ENCODE measurements at regions not wholly inside any gene's neighbourhood (a gene's known extent, or its start where the extent isn't known, plus 50 kb on each side); places are given as distances from the start of the nearest gene placed in this dataset.

- intact Hi-C loops (cut with micrococcal nuclease) = no loop called here
- no peaks in the 10 kb centered on the region for H3K9me3 ChIP-seq (replicated peaks)
- TF ChIP-seq, protein P1, sequence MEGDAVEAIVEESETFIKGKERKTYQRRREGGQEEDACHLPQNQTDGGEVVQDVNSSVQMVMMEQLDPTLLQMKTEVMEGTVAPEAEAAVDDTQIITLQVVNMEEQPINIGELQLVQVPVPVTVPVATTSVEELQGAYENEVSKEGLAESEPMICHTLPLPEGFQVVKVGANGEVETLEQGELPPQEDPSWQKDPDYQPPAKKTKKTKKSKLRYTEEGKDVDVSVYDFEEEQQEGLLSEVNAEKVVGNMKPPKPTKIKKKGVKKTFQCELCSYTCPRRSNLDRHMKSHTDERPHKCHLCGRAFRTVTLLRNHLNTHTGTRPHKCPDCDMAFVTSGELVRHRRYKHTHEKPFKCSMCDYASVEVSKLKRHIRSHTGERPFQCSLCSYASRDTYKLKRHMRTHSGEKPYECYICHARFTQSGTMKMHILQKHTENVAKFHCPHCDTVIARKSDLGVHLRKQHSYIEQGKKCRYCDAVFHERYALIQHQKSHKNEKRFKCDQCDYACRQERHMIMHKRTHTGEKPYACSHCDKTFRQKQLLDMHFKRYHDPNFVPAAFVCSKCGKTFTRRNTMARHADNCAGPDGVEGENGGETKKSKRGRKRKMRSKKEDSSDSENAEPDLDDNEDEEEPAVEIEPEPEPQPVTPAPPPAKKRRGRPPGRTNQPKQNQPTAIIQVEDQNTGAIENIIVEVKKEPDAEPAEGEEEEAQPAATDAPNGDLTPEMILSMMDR (IDR thresholded peaks at IDR 0.05; ENCODE audit: borderline replicate concordance) = no peak
Observed at GRCh38 chr3:159163656-159164055, 361.8 kb downstream of the MFSD1 start.

DNA sequence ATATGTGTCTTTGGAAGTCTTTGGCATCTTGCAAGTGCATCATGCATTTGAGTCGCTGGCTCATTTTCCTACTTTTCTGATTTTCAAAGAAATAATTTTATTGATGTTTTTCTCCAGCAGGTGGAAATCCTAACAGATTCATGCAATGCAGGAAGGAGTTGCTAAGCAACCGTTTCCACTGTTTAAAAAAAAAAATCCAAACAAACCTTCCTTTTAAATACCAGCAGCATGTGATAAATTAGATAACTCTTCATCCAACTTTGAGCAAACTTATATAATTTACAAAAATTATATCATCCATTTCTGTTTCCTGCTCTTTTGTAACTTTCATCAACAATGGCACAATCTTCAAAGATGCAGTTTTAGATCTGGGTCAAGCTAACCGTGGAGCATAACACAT is 364.1 kb downstream of the MFSD1 start:
- Histone ChIP-seq H3K9me3 (replicated peaks) (no peaks in the 10 kb centered on the region), H3K4me3 (no peak overlapping the region), H3K27ac (replicated peaks) (no peak overlapping the region), H3K4me1 (peaks cover 6% of the 10 kb centered on the region), H3K27me3 (ENCODE audit: low read depth) (no peaks in the 10 kb centered on the region), H3K36me3 (no peaks in the 10 kb centered on the region)
- intact Hi-C loops (cut with micrococcal nuclease) = no loop called here
- TF ChIP-seq, protein P1 (IDR thresholded peaks at IDR 0.05; ENCODE audit: borderline replicate concordance) = no peak
- DNase-seq = no peak

More at GRCh38 chr3:159163656-159164055, 361.8 kb downstream of the MFSD1 start:
- Histone ChIP-seq H3K4me1 (no peaks in the 10 kb centered on the region), H3K27ac (replicated peaks) (no peak overlapping the region), H3K4me3 (no peak overlapping the region), H3K27me3 (ENCODE audit: low read depth) (no peaks in the 10 kb centered on the region), H3K36me3 (no peaks in the 10 kb centered on the region)
- DNase-seq = no peak

- DNase-seq = no peak
- intact Hi-C loops (cut with micrococcal nuclease) = no loop called here
- no peak overlapping the region for H3K27ac ChIP-seq (replicated peaks)
Observed at GRCh38 chr3:159166899-159167586, 365.2 kb downstream of the MFSD1 start.

DNA sequence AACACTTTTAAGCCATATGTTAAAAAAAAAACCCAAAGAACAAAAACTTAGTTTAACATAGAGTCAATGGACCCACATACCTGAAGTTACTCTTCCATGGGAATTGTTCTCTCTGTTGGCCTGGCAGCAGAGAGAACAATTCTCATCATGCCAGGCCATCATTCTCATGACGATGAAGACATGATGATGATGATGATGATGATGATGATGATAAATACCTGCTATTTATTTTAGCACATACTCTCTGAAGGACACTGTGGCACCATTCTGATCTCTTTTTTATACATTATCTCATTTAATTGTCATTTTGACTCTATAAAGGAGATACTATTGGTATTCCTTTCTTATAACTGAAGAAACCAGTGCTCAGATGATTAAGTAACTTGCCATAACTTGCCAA is 366.9 kb downstream of the MFSD1 start:
- TF ChIP-seq, protein P1 (IDR thresholded peaks at IDR 0.05; ENCODE audit: borderline replicate concordance) = no peak
- Histone ChIP-seq H3K27me3 (ENCODE audit: low read depth) (no peaks in the 10 kb centered on the region), H3K4me1 (peaks cover 6% of the 10 kb centered on the region), H3K4me3 (no peak overlapping the region), H3K27ac (replicated peaks) (no peak overlapping the region), H3K9me3 (replicated peaks) (no peaks in the 10 kb centered on the region), H3K36me3 (no peaks in the 10 kb centered on the region)
- intact Hi-C loops (cut with micrococcal nuclease) = no loop called here
- DNase-seq = no peak

More at GRCh38 chr3:159166899-159167586, 365.2 kb downstream of the MFSD1 start:
- TF ChIP-seq, protein P1 (IDR thresholded peaks at IDR 0.05; ENCODE audit: borderline replicate concordance) = no peak
- Histone ChIP-seq H3K9me3 (replicated peaks) (no peaks in the 10 kb centered on the region), H3K36me3 (no peaks in the 10 kb centered on the region), H3K27me3 (ENCODE audit: low read depth) (no peaks in the 10 kb centered on the region), H3K4me1 (peaks cover 6% of the 10 kb centered on the region), H3K4me3 (no peak overlapping the region)

- H3K9me3 ChIP-seq (replicated peaks) = no peaks in the 10 kb centered on the region
- no peak overlapping the region for H3K27ac ChIP-seq (replicated peaks)
- H3K27me3 ChIP-seq (ENCODE audit: low read depth) = no peaks in the 10 kb centered on the region
- TF ChIP-seq, protein P1 (IDR thresholded peaks at IDR 0.05; ENCODE audit: borderline replicate concordance) = no peak
- no peaks in the 10 kb centered on the region for H3K36me3 ChIP-seq
- DNase-seq = no peak
- H3K4me1 ChIP-seq = peaks cover 6% of the 10 kb centered on the region
- H3K4me3 ChIP-seq = no peak overlapping the region
- intact Hi-C loops (cut with micrococcal nuclease) = no loop called here
Observed at GRCh38 chr3:159169828-159170227, 368.0 kb downstream of the MFSD1 start.
